ENCODE measurements at regions not wholly inside any gene's neighbourhood (a gene's known extent, or its start where the extent isn't known, plus 50 kb on each side); places are given as distances from the start of the nearest gene placed in this dataset.

DNA sequence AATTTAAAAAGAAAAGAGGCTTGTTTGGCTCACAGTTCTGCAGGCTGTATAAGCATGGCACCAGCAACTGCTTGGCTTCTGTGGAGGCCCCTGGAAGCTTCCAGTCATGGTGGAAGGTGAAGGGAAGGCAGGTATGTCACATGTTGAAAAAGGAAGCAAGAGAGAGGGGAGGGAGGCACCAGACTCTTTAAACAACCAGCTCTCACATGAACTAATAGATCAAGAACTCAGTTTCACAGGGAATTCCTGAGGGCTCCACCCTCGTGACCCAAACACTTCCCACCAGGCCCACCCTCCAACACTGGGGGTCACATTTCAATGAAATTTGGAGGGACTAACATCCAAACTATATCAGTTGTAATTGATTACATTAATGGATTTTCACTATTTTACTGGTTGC lies 127.9 kb upstream of the MLIP start:
- TF ChIP-seq, protein P1, sequence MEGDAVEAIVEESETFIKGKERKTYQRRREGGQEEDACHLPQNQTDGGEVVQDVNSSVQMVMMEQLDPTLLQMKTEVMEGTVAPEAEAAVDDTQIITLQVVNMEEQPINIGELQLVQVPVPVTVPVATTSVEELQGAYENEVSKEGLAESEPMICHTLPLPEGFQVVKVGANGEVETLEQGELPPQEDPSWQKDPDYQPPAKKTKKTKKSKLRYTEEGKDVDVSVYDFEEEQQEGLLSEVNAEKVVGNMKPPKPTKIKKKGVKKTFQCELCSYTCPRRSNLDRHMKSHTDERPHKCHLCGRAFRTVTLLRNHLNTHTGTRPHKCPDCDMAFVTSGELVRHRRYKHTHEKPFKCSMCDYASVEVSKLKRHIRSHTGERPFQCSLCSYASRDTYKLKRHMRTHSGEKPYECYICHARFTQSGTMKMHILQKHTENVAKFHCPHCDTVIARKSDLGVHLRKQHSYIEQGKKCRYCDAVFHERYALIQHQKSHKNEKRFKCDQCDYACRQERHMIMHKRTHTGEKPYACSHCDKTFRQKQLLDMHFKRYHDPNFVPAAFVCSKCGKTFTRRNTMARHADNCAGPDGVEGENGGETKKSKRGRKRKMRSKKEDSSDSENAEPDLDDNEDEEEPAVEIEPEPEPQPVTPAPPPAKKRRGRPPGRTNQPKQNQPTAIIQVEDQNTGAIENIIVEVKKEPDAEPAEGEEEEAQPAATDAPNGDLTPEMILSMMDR (IDR thresholded peaks at IDR 0.05): no peak
- no peak for TF ChIP-seq POLR2A (IDR thresholded peaks at IDR 0.05)
